ENCODE measurements at regions not wholly inside any gene's neighbourhood (a gene's known extent, or its start where the extent isn't known, plus 50 kb on each side); places are given as distances from the start of the nearest gene placed in this dataset.

DNA sequence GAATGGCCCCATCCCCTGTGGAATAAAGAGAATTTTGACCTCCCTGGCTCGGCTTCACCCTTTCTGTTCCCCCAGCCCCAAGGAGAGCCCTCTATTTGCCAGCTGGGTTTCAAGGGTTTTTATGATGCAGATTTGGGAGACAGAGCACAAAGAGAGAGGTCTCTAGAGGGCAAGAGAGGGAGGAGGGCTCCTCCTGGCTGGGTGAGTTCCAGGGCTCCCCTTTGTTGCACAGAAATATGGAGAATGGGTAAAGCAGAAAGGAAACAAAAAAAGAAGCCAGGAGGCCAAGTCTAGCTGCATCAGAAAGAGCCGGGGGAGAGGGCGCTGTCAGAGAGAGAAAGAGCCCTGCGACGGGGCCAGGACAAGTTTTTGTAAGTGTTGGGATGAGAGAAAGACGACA, 319.6 kb upstream of the RTL1 start:
- H3K27me3 ChIP-seq (ENCODE audit: control insufficient read depth, insufficient read depth, low read length), result no peaks in the 10 kb centered on the region
- H3K36me3 ChIP-seq (ENCODE audit: control insufficient read depth, insufficient read depth, low read length), result no peaks in the 10 kb centered on the region
- H3K4me3 ChIP-seq (ENCODE audit: low read depth, low read length), result no peak overlapping the region
- no peak for TF ChIP-seq CTCF (IDR thresholded peaks at IDR 0.05; ENCODE audit: insufficient read depth, low read length, poor library complexity, severe bottlenecking)
- DNase-seq (ENCODE audit: low read depth), result no peak

- no peaks in the 10 kb centered on the region for H3K36me3 ChIP-seq (ENCODE audit: control insufficient read depth, insufficient read depth, low read length)
- H3K27me3 ChIP-seq (ENCODE audit: control insufficient read depth, insufficient read depth, low read length), result no peaks in the 10 kb centered on the region
- DNase-seq (ENCODE audit: low read depth), result no peak
- H3K4me3 ChIP-seq (ENCODE audit: low read depth, low read length), result no peak overlapping the region
- no peak for TF ChIP-seq CTCF (IDR thresholded peaks at IDR 0.05; ENCODE audit: insufficient read depth, low read length, poor library complexity, severe bottlenecking)
These were observed 320.1 kb upstream of the RTL1 start for GRCh38 chr14:101223561-101224162.

DNA sequence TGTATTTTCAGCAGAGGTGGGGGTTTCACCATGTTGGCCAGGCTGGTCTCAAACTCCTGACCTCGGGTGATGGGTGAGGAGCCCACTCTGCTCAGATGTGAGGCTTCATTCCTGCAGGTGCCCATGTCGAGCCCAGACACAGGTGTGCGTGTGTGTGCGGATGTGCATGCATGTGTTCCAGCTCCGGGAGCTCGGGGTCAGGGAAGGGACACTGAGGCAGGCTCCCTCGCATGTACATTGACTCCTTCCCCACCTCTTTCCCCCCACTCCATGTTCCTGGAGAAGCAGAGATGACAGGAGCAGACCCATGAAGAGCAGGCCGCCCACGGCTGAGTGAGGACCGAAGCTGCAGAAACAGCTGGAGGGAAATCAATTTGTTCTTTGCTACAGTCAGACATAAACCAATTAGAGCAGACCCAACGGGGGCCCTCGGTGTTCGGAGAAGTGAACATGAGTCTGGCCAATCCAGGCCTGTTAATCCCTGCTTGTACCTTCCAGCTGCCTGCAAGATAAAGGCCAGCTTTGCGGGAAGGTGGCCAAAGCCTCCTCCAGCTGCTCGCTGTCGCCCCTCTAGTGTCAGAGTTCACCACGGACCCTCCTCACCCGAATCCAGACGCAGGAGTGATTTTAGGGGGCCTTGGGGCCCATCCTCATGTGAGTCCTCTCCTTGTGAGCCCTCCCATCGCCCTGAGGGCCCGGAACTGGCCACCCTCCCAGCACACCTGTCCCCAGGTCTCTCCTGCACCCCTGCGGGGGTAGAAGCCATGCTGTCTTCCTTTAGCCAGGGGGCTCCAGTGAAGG, 321.0 kb upstream of the RTL1 start:
- Histone ChIP-seq H3K4me3 (ENCODE audit: low read depth, low read length) (no peak overlapping the region), H3K36me3 (ENCODE audit: control insufficient read depth, insufficient read depth, low read length) (no peaks in the 10 kb centered on the region), H3K27me3 (ENCODE audit: control insufficient read depth, insufficient read depth, low read length) (no peaks in the 10 kb centered on the region)
- TF ChIP-seq CTCF (IDR thresholded peaks at IDR 0.05; ENCODE audit: insufficient read depth, low read length, poor library complexity, severe bottlenecking), result no peak
- no peak for DNase-seq (ENCODE audit: low read depth)

GRCh38 chr14:101225157-101226152, 321.9 kb upstream of the RTL1 start:
- Histone ChIP-seq H3K36me3 (ENCODE audit: control insufficient read depth, insufficient read depth, low read length) (no peaks in the 10 kb centered on the region), H3K4me3 (ENCODE audit: low read depth, low read length) (no peak overlapping the region), H3K27me3 (ENCODE audit: control insufficient read depth, insufficient read depth, low read length) (no peaks in the 10 kb centered on the region)
- DNase-seq (ENCODE audit: low read depth), result no peak
- TF ChIP-seq CTCF (IDR thresholded peaks at IDR 0.05; ENCODE audit: insufficient read depth, low read length, poor library complexity, severe bottlenecking), result no peak

DNA sequence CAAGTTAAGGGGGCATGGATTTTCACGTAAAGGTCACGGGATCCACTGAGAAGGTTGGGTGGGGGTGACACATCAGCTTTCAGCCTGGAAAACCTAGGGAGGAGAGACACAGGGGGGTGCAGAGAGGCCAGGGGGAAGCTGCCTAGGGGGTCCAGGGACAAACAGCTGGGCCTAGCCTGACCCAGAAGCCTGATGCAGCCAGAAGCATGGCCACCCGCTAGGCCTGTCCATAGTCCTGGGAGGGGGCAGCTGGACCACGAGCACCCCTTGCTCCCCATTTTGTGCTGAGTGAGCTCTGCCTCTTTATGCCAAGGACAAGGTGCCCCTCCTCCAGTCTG, 322.7 kb upstream of the RTL1 start:
- no peak for TF ChIP-seq CTCF (IDR thresholded peaks at IDR 0.05; ENCODE audit: insufficient read depth, low read length, poor library complexity, severe bottlenecking)
- DNase-seq (ENCODE audit: low read depth), result no peak
- no peaks in the 10 kb centered on the region for H3K36me3 ChIP-seq (ENCODE audit: control insufficient read depth, insufficient read depth, low read length)
- no peaks in the 10 kb centered on the region for H3K27me3 ChIP-seq (ENCODE audit: control insufficient read depth, insufficient read depth, low read length)
- no peak overlapping the region for H3K4me3 ChIP-seq (ENCODE audit: low read depth, low read length)

Data from kidney epithelial cell (primary cell).